ENCODE measurements at regions not wholly inside any gene's neighbourhood (a gene's known extent, or its start where the extent isn't known, plus 50 kb on each side); places are given as distances from the start of the nearest gene placed in this dataset.
"Not testable (repeated sequence)": the region's sequence is repeated elsewhere in the genome, so short reads cannot be mapped to it uniquely, and the experiment has no call there.

DNA sequence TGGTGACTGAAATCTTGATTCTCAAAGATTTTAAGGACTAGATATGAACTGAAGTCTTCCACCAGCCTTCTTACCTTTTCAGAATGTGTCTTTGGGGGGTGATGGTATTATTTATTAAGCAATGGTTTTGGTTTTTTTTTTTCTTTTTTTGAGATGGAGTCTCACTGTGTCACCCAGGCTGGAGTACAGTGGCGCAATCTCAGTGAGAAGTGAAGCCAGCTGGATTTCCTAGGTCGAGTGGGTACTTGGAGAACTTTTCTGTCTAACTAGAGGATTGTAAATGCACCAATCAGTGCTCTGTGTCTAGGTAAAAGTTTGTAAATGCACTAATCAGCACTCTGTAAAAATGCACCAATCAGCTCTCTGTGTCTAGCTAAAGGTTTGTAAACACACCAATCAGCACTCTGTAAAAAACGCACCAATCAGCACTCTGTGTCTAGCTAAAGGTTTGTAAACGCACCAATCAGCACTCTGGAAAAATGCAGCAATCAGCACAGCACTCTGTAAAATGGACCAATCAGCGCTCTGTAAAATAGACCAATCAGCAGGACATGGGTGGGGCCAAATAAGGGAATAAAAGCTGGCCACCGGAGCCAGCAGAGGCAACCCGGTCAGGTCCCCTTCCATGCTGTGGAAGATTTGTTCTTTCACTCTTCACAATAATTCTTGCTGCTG, 97.1 kb downstream of the COPRS start:
- not testable (repeated sequence) for H3K27me3 Mint-ChIP-seq; H3K4me1 Mint-ChIP-seq; DNase-seq (ENCODE audit: low spot score in 2 of 2); H3K36me3 Mint-ChIP-seq; H3K4me3 Mint-ChIP-seq; H3K27ac Mint-ChIP-seq; ATAC-seq (ENCODE audit: low read depth); H3K9me3 Mint-ChIP-seq

DNA sequence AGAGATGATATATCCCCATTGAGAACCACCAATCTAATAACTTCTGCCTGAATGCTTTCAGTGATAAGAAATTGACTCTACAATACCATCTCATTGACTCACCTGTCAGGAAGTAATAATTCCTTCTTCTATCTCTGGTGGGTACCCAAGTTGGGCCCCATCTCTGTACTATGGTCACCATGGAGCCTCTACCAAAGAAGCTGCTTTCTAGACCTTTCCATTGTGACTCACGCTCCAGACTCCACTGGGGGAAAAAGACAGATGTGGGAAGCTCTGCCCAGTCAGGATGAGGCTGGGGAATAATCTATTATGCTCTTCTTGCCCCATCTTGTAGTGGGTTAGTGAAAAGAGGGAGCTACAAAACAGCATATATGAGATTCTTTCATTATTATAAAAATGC, 100.4 kb downstream of the COPRS start:
- H3K4me1 Mint-ChIP-seq = no peaks in the 10 kb centered on the region
- ATAC-seq (ENCODE audit: low read depth) (no peak), DNase-seq (ENCODE audit: low spot score in 2 of 2) (no peak)
- H3K27me3 Mint-ChIP-seq = peaks cover 3% of the 10 kb centered on the region
- H3K27ac Mint-ChIP-seq = no peak overlapping the region
- no peak overlapping the region for H3K4me3 Mint-ChIP-seq
- H3K9me3 Mint-ChIP-seq = no peaks in the 10 kb centered on the region
- peaks cover 2% of the 10 kb centered on the region for H3K36me3 Mint-ChIP-seq

DNA sequence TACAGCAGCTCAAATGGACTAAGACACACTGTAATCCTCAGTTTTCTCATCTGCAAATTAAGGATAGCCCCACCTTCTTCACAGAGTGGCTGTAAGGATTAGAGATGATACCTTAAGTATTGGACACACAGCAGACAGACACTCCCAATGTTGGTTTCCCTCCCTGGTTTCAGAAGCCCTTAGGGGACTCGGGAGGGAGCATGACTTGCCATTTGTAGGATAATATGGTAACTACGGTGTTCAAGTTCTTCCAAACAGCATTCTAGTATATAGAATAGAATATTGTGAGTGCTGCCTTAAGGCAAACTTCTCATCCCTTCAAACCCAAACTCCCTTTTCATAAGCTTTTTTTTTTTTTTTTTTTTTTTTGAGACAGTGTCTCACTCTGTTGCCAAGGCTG, 101.9 kb downstream of the COPRS start:
- no peak overlapping the region for H3K27ac Mint-ChIP-seq
- H3K27me3 Mint-ChIP-seq = peaks cover 3% of the 10 kb centered on the region
- DNase-seq (ENCODE audit: low spot score in 2 of 2) = no peak
- H3K36me3 Mint-ChIP-seq = peaks cover 2% of the 10 kb centered on the region
- H3K4me1 Mint-ChIP-seq = no peaks in the 10 kb centered on the region
- no peak for ATAC-seq (ENCODE audit: low read depth)
- no peak overlapping the region for H3K4me3 Mint-ChIP-seq
- H3K9me3 Mint-ChIP-seq = no peaks in the 10 kb centered on the region

DNA sequence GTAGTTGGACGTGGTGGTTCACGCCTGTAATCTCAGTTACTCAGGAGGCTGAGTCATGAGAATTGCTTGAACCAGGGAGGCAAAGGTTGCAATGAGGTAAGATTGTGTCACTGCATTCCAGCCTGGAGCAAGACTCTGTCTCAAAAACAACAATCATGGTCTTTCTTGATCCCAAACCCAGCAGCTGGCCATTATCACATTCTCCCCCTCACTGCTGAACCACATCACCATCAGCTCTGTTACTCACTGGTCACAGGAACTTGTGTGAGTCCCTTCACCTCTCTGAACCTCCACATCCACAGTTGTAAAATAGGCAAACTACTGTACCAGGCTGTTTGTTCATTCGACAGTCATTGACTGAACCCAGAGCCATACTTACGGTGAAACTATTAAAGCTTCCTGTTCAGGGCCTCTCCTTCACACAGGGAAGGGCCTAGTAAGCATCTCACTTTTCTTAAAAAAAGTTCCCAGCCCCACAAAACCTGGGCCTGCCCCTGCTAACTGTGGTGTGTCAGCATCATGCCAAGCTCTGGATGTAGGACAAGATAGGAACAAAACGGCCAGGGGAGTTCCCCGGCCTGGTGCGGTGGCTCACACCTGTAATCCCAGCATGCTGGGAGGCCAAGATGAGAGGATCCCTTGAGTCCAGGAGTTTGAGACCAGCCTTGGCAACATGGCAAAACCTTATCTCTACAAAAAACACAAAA, 104.7 kb downstream of the COPRS start:
- peaks cover 2% of the 10 kb centered on the region for H3K36me3 Mint-ChIP-seq
- H3K4me1 Mint-ChIP-seq = no peaks in the 10 kb centered on the region
- ATAC-seq (ENCODE audit: low read depth) = no peak
- H3K27ac Mint-ChIP-seq = no peak overlapping the region
- no peak for DNase-seq (ENCODE audit: low spot score in 2 of 2)
- no peak overlapping the region for H3K4me3 Mint-ChIP-seq
- no peaks in the 10 kb centered on the region for H3K9me3 Mint-ChIP-seq
- peaks cover 2% of the 10 kb centered on the region for H3K27me3 Mint-ChIP-seq

- Mint-ChIP-seq H3K36me3 (peaks cover 2% of the 10 kb centered on the region), H3K27ac (no peak overlapping the region), H3K4me1 (no peaks in the 10 kb centered on the region), H3K27me3 (no peaks in the 10 kb centered on the region), H3K4me3 (no peak overlapping the region), H3K9me3 (no peaks in the 10 kb centered on the region)
- ATAC-seq (ENCODE audit: low read depth) (no peak), DNase-seq (ENCODE audit: low spot score in 2 of 2) (no peak)
Observed at GRCh38 chr17:31753011-31753410, 106.0 kb downstream of the COPRS start.

DNA sequence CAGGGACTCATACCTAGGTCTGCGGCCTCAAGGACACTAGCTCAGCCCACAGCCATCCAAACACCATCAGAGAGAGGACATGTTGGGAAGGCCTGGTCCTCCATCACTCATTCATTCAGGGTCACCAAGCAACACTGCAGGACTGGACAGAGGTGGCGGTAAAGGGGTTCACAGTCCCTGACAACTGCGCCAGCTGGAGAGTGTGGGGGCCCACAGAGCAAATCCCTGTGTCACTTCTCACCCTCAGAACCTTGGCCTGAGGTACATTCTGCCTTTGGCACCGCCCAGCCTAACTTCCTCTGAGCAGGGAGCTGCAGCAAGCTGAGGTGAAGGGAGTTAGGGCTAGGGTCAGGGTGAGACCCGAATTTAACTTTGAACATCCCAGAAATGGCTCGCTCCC, 106.5 kb downstream of the COPRS start:
- H3K27me3 Mint-ChIP-seq = no peaks in the 10 kb centered on the region
- H3K9me3 Mint-ChIP-seq = no peaks in the 10 kb centered on the region
- peaks cover 2% of the 10 kb centered on the region for H3K36me3 Mint-ChIP-seq
- DNase-seq (ENCODE audit: low spot score in 2 of 2) = no peak
- no peak for ATAC-seq (ENCODE audit: low read depth)
- no peaks in the 10 kb centered on the region for H3K4me1 Mint-ChIP-seq
- no peak overlapping the region for H3K27ac Mint-ChIP-seq
- H3K4me3 Mint-ChIP-seq = no peak overlapping the region

DNA sequence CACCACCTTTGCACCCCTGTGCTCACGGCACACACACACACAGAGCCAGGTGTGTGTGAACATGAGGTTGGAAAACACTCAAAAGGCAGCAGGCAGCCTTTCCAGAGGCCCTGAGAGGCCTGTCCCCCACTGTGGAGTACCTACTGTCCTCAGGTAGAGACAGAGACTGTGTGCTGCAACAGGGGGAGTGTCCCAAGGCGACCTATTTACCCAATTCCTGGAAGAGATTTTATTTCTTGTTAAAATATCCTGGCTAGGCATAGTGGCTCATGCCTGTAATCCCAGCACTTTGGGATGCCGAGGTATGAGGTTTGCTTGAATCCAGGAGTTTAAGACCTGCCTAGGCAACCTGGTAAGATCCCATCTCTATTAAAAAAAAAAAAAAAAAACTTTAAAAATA, 108.5 kb downstream of the COPRS start:
- no peaks in the 10 kb centered on the region for H3K4me1 Mint-ChIP-seq
- no peak overlapping the region for H3K4me3 Mint-ChIP-seq
- H3K27ac Mint-ChIP-seq = no peak overlapping the region
- H3K9me3 Mint-ChIP-seq = no peaks in the 10 kb centered on the region
- H3K27me3 Mint-ChIP-seq = peaks cover 5% of the 10 kb centered on the region
- ATAC-seq (ENCODE audit: low read depth) = no peak
- no peaks in the 10 kb centered on the region for H3K36me3 Mint-ChIP-seq
- no peak for DNase-seq (ENCODE audit: low spot score in 2 of 2)

DNA sequence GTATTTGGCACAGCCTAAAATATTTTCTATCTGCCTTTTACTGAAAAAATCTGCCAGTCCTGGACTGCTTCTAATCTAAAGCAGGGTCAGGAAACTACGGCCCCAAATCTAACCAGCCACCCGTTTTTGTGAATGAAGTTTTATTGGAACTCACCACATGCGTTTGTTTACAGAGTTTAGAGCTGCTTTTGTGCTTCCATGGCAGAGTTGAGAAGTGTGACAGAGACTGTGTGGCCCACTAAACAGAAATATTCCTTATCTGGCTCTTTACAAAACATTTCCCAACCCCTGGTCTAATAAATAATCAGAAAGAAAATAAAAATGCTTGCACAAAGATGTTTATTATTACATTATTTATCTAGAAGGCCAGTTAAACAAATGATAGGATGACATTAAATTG, 110.2 kb downstream of the COPRS start:
- no peaks in the 10 kb centered on the region for H3K36me3 Mint-ChIP-seq
- no peak overlapping the region for H3K4me3 Mint-ChIP-seq
- peaks cover 10% of the 10 kb centered on the region for H3K27me3 Mint-ChIP-seq
- DNase-seq (ENCODE audit: low spot score in 2 of 2) (no peak), ATAC-seq (ENCODE audit: low read depth) (no peak)
- no peak overlapping the region for H3K27ac Mint-ChIP-seq
- no peaks in the 10 kb centered on the region for H3K9me3 Mint-ChIP-seq
- H3K4me1 Mint-ChIP-seq = no peaks in the 10 kb centered on the region

- Mint-ChIP-seq H3K27me3 (peaks cover 17% of the 10 kb centered on the region), H3K36me3 (no peaks in the 10 kb centered on the region), H3K27ac (no peak overlapping the region), H3K9me3 (no peaks in the 10 kb centered on the region), H3K4me1 (peaks cover 4% of the 10 kb centered on the region), H3K4me3 (no peak overlapping the region)
- no peak for DNase-seq (ENCODE audit: low spot score in 2 of 2)
- no peak for ATAC-seq (ENCODE audit: low read depth)
Observed at GRCh38 chr17:31746884-31747495, 112.1 kb downstream of the COPRS start.

DNA sequence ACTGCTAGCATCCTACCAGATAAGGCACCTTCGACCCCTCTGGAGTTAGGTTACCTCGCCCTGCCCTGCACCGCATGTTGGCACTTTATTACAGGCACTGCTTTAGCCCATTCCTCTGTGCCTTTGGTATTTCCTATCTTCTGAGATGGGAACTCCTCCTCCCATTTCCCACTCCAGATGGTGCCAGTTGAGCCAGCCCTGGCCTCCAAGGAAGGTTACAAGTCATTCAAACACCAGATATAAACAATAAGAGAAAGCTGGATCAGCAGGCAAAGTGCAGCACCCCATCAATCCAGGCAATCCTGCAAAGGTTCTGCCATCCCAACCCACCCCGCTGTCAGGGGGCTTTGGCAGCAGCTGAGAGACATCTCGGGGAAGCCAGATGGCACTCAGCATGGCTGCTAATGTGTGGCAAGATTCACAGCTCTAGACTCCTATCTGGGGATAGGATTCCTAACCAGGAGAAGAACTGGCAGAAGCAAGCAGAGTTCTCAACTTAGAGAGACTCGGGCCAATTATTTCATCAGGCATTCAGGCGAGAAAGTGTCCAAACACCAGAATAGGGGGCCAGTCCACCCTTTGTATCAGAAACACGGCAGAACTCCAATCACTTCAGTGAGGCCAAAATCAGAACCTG, 113.0 kb downstream of the COPRS start:
- no peak overlapping the region for H3K4me3 Mint-ChIP-seq
- ATAC-seq (ENCODE audit: low read depth) (no peak), DNase-seq (ENCODE audit: low spot score in 2 of 2) (no peak)
- no peak overlapping the region for H3K27ac Mint-ChIP-seq
- H3K4me1 Mint-ChIP-seq = peaks cover 4% of the 10 kb centered on the region
- no peaks in the 10 kb centered on the region for H3K36me3 Mint-ChIP-seq
- no peaks in the 10 kb centered on the region for H3K9me3 Mint-ChIP-seq
- peaks cover 18% of the 10 kb centered on the region for H3K27me3 Mint-ChIP-seq

DNA sequence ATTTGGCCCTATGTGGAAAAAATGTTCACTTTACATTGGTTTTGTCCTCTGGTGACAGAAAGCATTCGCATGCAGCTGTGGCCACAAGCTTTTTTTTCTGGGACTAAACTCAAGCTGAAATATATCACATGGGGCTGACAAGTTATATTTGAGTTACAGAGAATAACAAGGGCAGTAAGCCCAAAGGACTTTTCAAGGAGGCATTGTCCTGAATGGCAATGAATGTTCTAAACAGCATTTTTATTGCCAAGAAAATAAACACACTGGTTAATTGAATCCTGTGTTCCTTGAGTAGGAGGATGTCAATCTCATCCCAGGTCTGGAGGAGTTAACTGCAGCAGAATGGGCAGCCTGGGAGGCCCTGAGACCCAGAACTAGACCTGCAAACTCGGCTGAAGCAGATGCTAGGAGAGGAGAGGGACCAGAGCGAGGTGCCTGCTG, 114.5 kb downstream of the COPRS start:
- no peak overlapping the region for H3K4me3 Mint-ChIP-seq
- H3K36me3 Mint-ChIP-seq = no peaks in the 10 kb centered on the region
- ATAC-seq (ENCODE audit: low read depth) (no peak), DNase-seq (ENCODE audit: low spot score in 2 of 2) (no peak)
- peaks cover 20% of the 10 kb centered on the region for H3K27me3 Mint-ChIP-seq
- H3K27ac Mint-ChIP-seq = no peak overlapping the region
- peaks cover 4% of the 10 kb centered on the region for H3K4me1 Mint-ChIP-seq
- H3K9me3 Mint-ChIP-seq = no peaks in the 10 kb centered on the region

DNA sequence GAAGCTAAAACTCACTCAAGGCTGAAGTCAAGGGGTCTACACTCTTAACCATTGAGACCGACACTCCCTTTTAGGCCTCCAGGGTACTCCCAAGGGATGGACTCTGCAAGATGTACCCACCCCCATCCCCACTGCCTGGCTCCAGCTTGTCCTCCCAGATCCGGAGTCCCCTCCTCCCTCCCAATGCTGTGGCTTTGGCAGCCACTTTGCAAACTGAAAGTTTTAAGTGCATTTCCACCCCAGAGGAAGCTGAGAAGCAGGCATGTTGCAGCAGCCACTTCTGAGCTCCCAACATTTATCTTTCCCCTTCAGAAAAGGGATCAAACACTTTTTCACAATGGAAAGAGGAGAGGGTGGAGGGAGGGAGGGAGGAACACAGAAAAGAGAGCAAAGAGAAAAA, 115.2 kb downstream of the COPRS start:
- DNase-seq (ENCODE audit: low spot score in 2 of 2) = no peak
- Mint-ChIP-seq H3K9me3 (no peaks in the 10 kb centered on the region), H3K4me1 (peaks cover 4% of the 10 kb centered on the region), H3K27me3 (peaks cover 20% of the 10 kb centered on the region), H3K27ac (no peak overlapping the region), H3K4me3 (no peak overlapping the region), H3K36me3 (no peaks in the 10 kb centered on the region)
- ATAC-seq (ENCODE audit: low read depth) = no peak

DNA sequence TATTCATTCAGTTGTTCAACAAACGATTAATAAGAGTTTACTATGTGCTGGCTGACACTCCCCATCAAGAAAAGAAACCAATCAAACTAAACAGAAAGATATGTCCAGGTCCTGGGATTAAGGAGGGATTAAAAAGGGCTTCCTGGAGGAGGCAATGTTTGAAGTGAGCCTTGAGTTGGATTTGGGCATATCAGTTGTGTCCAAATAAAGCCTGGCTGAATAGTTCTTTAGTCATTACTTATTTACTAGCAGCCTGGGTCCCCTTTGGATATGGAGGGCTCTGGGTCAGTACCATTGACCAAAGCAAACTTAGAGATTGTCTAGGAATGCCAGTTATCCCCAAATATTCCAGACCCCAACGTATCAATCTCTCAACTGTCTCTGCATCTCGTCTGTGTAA, 117.7 kb downstream of the COPRS start:
- Mint-ChIP-seq H3K4me1 (peaks cover 4% of the 10 kb centered on the region), H3K27me3 (peaks cover 20% of the 10 kb centered on the region), H3K9me3 (peaks cover 2% of the 10 kb centered on the region), H3K4me3 (no peak overlapping the region), H3K27ac (no peak overlapping the region), H3K36me3 (no peaks in the 10 kb centered on the region)
- DNase-seq (ENCODE audit: low spot score in 2 of 2) = no peak
- no peak for ATAC-seq (ENCODE audit: low read depth)

GRCh38 chr17:31740611-31741082, 118.4 kb downstream of the COPRS start:
- H3K27me3 Mint-ChIP-seq = peaks cover 18% of the 10 kb centered on the region
- no peak overlapping the region for H3K27ac Mint-ChIP-seq
- H3K4me1 Mint-ChIP-seq = peaks cover 4% of the 10 kb centered on the region
- H3K36me3 Mint-ChIP-seq = peaks cover 2% of the 10 kb centered on the region
- H3K9me3 Mint-ChIP-seq = peaks cover 4% of the 10 kb centered on the region
- no peak for DNase-seq (ENCODE audit: low spot score in 2 of 2)
- no peak for ATAC-seq (ENCODE audit: low read depth)
- H3K4me3 Mint-ChIP-seq = no peak overlapping the region

Measured in memory B cell (primary cell).